HK-2 (cell line): ENCODE measurements at regions not wholly inside any gene's neighbourhood (a gene's known extent, or its start where the extent isn't known, plus 50 kb on each side); places are given as distances from the start of the nearest gene placed in this dataset.

ENCODE experiments used
- DNase-seq: peaks from one replicate; pipeline ENCODE4 v3.0.0-alpha.2; 2018; ENCODE audit not compliant: unreplicated experiment

GRCh38 chr4:41390661-41391060 is 133.9 kb downstream of the UCHL1 start:
- no peak for DNase-seq

- no peak for DNase-seq
Observed at GRCh38 chr4:41391271-41391670, 134.5 kb downstream of the UCHL1 start.

DNA sequence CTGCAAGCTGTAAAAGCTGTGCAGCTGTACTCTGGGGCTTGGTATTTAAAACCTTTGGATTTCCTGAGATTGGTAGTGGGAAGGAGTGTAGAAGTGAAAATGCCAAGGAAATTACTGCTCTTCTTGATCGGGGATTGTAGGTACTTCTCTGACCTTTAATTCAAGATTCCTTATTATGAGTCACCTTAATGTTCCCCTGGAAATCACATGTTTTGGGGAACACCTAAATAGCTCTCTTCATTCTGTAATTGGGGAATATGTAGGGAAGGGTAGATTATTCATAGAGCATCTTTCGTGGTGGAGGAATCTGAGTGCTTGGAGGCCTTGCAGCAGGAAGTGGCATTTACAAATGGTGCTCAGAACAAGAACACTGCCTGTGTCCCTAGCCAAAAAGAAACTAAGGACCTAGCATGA is 137.8 kb downstream of the UCHL1 start:
- DNase-seq = no peak

DNA sequence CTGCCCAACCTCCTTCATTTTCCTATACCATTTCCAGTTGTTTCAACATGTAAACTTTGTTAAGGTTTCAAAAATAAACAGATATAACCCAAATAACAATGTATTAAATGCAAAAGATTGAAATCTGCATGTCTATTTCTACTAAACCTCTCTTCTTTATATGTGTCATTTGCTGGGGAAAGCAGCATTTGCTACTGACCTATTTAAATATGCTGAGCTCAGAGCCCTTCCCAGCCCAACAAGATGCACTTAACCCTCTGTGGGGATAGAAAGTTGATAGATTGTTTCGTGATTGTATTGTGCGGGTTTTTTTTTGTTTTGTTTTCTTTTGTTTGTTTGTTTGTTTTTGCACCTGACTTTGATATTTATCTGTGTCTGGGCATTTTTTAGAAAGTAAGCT is 139.5 kb downstream of the UCHL1 start:
- DNase-seq = no peak

GRCh38 chr4:41396869-41397268 is 140.1 kb downstream of the UCHL1 start:
- no peak for DNase-seq

DNA sequence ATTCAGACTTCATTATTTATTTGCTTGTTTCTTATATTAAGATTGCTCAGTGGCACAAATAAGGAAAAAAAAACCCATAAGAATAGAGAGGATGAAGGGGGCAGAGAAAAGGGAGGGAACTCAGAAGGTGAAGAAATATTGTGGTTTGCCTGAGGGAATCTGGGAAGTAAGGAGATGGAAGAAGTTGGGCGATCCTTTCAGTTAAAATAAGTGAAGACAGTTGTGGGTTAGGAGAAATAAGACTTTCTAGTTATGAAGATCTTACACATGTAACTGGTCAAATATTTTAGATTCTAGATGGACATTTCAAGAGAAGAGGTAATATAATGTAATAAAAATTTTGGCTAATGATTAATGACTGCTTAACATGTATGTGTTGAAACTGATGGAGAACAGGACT is 138.7 kb upstream of the LIMCH1 start:
- DNase-seq = no peak

GRCh38 chr4:41400296-41400695 is 137.7 kb upstream of the LIMCH1 start:
- no peak for DNase-seq

GRCh38 chr4:41405464-41406112 is 132.4 kb upstream of the LIMCH1 start:
- DNase-seq = no peak

DNA sequence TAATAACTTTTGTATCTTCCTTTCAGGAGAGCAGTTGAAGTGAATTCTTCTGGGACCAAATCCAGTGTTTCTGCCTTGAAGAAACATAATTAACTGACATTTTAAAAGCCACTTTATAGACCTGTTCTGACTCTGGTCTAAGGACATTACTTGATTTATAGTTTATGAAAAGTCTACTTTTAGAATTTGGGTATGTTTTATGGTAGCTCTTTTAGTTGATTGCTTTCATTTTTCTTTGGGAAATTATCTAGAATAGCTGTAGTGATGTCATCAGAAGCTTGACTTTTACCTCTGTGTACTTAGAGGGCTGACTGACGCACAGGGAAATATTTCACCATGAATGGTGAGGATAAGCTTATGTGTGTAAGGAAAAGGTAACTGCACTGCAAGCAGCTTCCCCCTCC is 131.8 kb upstream of the LIMCH1 start:
- DNase-seq = no peak

GRCh38 chr4:41408150-41408549 is 129.8 kb upstream of the LIMCH1 start:
- no peak for DNase-seq

DNA sequence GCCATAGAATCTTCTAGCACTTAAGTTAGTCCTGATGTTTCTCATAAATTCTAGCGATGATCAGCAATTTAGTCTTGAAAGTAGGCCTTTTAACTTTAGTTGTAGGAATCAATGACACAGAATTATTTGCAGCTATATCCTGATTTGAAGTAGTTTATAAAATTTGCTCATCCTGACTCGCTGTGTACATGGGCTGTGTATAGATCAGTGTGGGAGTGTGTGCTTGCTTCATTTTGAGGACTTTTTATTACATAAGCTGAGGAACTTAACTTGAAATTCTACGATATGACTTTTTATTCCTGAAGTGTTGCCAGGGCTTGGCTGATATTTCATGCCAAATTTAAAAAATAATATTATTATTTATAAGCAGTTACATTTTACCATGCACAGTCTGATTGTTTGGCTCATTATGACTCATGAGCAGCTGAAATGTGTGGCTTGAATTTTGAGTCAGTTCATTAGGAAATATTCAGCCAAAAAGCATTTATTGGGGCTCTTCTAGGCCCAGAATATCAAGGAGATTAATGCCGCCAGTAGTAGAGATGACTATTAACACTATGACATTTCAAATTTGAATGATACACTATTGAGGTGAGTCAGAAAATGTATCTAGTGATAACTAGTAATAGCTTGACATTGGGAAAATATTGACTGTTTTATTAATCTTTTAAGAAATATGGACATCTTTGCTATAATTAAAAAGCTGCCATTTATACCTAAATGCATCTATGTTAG is 128.9 kb upstream of the LIMCH1 start:
- no peak for DNase-seq

- DNase-seq = no peak
Observed at GRCh38 chr4:41409594-41409895, 128.4 kb upstream of the LIMCH1 start.

GRCh38 chr4:41410049-41410448 is 127.9 kb upstream of the LIMCH1 start:
- DNase-seq = no peak

- no peak for DNase-seq
Observed at GRCh38 chr4:41413670-41414411, 124.1 kb upstream of the LIMCH1 start.

DNA sequence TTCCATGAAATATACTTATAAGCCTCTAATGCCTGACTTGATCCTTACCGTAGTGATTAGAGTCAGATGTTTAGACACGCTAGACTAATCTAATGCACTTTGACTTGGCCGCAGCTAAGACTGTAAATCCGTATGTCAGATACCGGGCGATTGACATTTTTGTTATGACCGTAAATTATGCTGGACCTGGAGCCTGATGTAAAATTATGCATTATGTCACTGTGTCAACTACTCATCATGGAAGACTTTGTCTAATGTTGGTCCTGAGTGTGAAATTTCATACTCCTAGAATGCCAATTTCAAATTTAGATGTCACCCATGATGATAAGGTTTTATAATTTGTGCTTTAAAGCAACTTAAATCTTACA is 123.6 kb upstream of the LIMCH1 start:
- no peak for DNase-seq

- DNase-seq = no peak
Observed at GRCh38 chr4:41418444-41418843, 119.5 kb upstream of the LIMCH1 start.

DNA sequence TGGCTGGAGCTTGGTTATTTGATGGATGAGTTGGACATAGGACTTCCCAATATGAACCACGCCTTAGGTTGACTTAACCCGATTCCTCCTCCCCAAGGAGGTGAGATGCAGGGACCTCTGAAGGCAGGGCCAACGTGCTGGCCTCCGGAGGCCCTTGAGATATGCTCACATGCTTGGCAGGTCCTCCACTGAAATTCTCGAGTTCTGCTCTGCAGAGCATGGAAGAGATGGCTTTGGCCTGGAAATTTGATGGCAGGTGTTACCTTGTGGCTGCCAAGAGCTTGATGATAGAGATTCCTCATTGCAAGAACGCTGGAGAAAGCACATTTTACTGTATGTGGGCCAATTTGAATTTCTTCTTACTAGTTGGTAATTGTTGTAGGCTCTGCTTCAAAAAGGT is 117.4 kb upstream of the LIMCH1 start:
- DNase-seq = no peak

DNA sequence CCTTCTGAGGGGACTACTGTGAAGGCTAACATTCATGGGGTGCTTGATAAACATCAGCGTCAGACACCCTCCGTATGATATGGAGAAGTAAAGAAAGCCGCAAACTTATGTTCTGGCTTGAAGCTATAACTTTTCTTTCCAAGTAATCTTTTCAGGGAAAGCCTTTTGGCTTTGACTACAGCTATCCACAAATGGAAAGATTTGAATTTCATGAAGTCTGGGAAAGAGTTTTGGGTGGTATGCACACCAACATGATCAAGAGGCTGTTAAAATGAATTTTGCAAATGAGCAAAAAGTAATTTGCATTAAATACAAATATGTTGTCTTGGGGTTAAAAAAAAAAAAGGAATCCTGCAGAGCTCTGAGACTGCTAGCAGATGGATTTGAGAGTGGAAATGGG is 114.8 kb upstream of the LIMCH1 start:
- DNase-seq = no peak

GRCh38 chr4:41424522-41424921 is 113.4 kb upstream of the LIMCH1 start:
- no peak for DNase-seq

- no peak for DNase-seq
Observed at GRCh38 chr4:41425650-41426049, 112.3 kb upstream of the LIMCH1 start.

DNA sequence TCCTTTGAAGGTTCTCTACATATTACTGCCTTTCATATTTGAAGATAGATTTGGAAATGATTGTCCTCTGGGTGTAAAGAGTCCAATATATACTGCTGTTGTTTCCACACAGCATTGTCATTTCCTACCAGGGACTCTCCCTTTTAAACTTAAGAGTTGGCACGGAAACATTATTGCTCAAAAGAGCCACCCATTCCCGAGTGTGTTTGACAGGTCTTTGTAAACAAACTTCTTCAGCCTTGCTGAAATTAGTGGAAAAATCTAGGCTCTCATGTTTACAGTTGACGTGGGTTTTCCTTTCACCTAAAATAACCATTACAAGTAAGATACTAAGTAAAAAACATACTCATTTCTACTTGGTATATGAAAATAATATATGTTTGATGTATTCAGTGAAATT is 111.4 kb upstream of the LIMCH1 start:
- no peak for DNase-seq

GRCh38 chr4:41427306-41427882 is 110.6 kb upstream of the LIMCH1 start:
- DNase-seq = no peak
